Right atrium auricular region (tissue), 2 donors: ENCODE measurements at regions not wholly inside any gene's neighbourhood (a gene's known extent, or its start where the extent isn't known, plus 50 kb on each side); places are given as distances from the start of the nearest gene placed in this dataset.

ENCODE experiments used
- DNase-seq: peaks from one replicate; pipeline ENCODE4 v3.0.0-alpha.2; 2019; ENCODE audit warnings: low spot score
- H3K27ac ChIP-seq, 2 donors: fragments of 200-600 bp; sonication (generic); 1 replicate in 1 of 2; 2 replicates in 1 of 2; pipeline ENCODE4 v1.5.1; 2016 to 2019
- H3K27me3 ChIP-seq, 2 donors: fragments of 200-600 bp; sonication (generic); one replicate each; pipeline versions ENCODE4 v1.5.1 to v1.6.0; 2017 to 2019
- H3K36me3 ChIP-seq: fragments of 200-600 bp; sonication (generic); one replicate; pipeline ENCODE4 v1.5.1; 2016
- H3K4me1 ChIP-seq, 2 donors: fragments of 200-600 bp; sonication (generic); one replicate each; pipeline versions ENCODE4 v1.5.1 to v1.6.0; 2017 to 2019
- H3K4me3 ChIP-seq, 2 donors: fragments of 200-600 bp; sonication (generic); 1 replicate in 1 of 2; 2 replicates in 1 of 2; pipeline ENCODE4 v1.5.1; 2017 to 2019; ENCODE audit warnings: mild to moderate bottlenecking in 1 of 2, moderate library complexity in 1 of 2
- H3K9me3 ChIP-seq, 2 donors: fragments of 200-600 bp; sonication (generic); one replicate each; pipeline ENCODE4 v1.5.1; 2019
- TF ChIP-seq, protein P1 (sequence below), 2 donors: fragments of 200-600 bp; sonication (generic); IDR thresholded peaks; one replicate each; pipeline ENCODE4 v1.5.1; 2019; ENCODE audit warnings: antibody characterized with exemption in 2 of 2

DNA sequence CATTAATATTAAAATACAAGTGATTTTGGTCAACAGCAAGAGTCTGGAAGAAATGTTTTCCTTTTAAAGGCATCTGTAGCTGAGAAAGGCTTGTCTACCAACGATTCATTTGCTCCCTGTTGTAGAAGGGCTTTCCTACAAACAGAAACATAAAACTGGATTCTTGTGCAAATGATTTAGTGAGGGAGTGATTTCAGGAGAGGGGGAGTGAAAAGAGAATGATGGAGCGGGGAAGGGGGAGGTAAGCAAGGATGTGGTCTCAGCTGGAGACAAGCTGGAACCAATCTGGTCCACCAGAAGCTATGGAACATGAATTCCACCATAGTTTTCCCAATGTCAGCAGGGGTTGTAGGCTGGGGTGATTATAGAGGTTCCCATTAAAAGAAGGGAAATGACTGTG, 196.3 kb downstream of the FBXO4 start:
- H3K27me3 ChIP-seq, result no peaks in the 10 kb centered on the region
- no peaks in the 10 kb centered on the region for H3K9me3 ChIP-seq
- H3K27ac ChIP-seq, result no peak overlapping the region
- no peaks in the 10 kb centered on the region for H3K4me1 ChIP-seq
- no peaks in the 10 kb centered on the region for H3K36me3 ChIP-seq
- TF ChIP-seq, protein P1, sequence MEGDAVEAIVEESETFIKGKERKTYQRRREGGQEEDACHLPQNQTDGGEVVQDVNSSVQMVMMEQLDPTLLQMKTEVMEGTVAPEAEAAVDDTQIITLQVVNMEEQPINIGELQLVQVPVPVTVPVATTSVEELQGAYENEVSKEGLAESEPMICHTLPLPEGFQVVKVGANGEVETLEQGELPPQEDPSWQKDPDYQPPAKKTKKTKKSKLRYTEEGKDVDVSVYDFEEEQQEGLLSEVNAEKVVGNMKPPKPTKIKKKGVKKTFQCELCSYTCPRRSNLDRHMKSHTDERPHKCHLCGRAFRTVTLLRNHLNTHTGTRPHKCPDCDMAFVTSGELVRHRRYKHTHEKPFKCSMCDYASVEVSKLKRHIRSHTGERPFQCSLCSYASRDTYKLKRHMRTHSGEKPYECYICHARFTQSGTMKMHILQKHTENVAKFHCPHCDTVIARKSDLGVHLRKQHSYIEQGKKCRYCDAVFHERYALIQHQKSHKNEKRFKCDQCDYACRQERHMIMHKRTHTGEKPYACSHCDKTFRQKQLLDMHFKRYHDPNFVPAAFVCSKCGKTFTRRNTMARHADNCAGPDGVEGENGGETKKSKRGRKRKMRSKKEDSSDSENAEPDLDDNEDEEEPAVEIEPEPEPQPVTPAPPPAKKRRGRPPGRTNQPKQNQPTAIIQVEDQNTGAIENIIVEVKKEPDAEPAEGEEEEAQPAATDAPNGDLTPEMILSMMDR (IDR thresholded peaks at IDR 0.05), result no peak
- no peak overlapping the region for H3K4me3 ChIP-seq
- DNase-seq, result no peak

GRCh38 chr5:42131081-42131480, 206.0 kb downstream of the FBXO4 start:
- H3K36me3 ChIP-seq, result no peaks in the 10 kb centered on the region
- no peak for DNase-seq
- H3K27ac ChIP-seq, result no peak overlapping the region
- H3K9me3 ChIP-seq, result peaks cover 0 to 5% of the 10 kb centered on the region in 2 donors
- TF ChIP-seq, protein P1 (IDR thresholded peaks at IDR 0.05), result no peak
- no peaks in the 10 kb centered on the region for H3K4me1 ChIP-seq
- no peaks in the 10 kb centered on the region for H3K27me3 ChIP-seq
- no peak overlapping the region for H3K4me3 ChIP-seq

- no peak for DNase-seq
- no peak overlapping the region for H3K4me3 ChIP-seq
- no peak overlapping the region for H3K27ac ChIP-seq
- TF ChIP-seq, protein P1 (IDR thresholded peaks at IDR 0.05), result no peak
- H3K27me3 ChIP-seq, result no peaks in the 10 kb centered on the region
- H3K4me1 ChIP-seq, result no peaks in the 10 kb centered on the region
- peaks cover 0 to 3% of the 10 kb centered on the region in 2 donors for H3K9me3 ChIP-seq
- H3K36me3 ChIP-seq, result no peaks in the 10 kb centered on the region
Observed at GRCh38 chr5:42143361-42143760, 218.3 kb downstream of the FBXO4 start.

DNA sequence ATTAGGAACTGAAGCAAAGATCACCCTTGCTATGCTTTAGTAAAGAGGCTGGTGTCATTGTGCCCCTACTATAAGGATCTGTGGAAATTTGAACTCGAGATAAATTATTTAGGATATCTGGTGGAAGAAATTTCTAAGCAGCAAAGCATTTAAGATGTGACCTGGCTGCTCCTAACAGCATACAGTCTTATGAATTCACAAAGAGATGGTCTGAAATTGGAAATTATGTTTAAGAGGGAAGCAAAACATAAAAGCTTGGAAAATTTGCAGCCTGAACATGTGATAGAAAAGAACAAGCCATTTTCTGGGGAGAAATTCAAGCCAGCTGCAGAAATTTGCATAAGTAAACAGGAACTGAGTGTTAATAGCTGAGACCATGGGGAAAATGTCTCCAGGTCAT, 223.7 kb downstream of the FBXO4 start:
- Histone ChIP-seq H3K4me3 (no peak overlapping the region), H3K4me1 (no peaks in the 10 kb centered on the region), H3K27ac (no peak overlapping the region), H3K27me3 (no peaks in the 10 kb centered on the region), H3K36me3 (no peaks in the 10 kb centered on the region), H3K9me3 (peaks cover 0 to 26% of the 10 kb centered on the region in 2 donors)
- DNase-seq, result no peak
- TF ChIP-seq, protein P1 (IDR thresholded peaks at IDR 0.05), result no peak

DNA sequence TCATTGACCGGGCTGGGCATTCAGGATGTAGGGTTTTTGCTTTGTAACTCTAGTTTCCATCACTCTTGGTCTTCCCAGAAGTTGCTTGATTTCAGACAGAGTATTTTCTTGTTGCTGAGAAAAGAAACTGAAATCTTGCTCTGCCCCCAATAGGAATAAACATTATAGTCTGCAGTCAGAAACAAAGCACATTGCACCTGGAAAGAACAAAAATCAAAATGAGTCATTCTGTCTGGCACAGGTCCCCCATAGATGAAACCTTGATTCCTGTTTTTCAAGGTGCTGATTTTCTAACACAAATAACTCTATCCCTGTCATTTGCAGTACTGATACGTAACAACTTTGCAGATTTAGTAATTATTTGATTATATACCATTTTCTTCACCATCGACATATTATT, 232.1 kb downstream of the FBXO4 start:
- TF ChIP-seq, protein P1 (IDR thresholded peaks at IDR 0.05), result no peak
- no peaks in the 10 kb centered on the region for H3K36me3 ChIP-seq
- no peak for DNase-seq
- no peaks in the 10 kb centered on the region for H3K27me3 ChIP-seq
- H3K4me3 ChIP-seq, result no peak overlapping the region
- H3K9me3 ChIP-seq, result no peaks in the 10 kb centered on the region
- no peak overlapping the region for H3K27ac ChIP-seq
- H3K4me1 ChIP-seq, result no peaks in the 10 kb centered on the region

DNA sequence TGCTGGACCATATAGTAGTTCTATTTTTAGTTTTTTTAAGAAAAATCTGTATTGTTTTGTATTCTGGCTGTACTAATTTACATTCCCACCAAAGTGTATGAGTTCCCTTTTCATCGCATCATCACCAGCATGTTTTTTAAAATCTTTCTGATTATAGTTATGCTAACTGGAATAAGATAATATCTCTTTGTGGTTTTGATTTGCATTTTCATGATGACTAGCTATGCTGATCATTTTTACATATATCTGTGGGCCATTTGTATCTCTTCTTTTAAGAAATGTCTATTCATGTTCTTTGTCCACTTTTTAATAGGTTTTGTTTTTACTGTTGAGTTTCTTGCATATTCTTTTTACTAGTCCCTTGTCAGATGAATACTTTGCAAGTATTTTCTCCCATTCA, 238.0 kb downstream of the FBXO4 start:
- Histone ChIP-seq H3K27ac (no peak overlapping the region), H3K36me3 (no peaks in the 10 kb centered on the region), H3K27me3 (no peaks in the 10 kb centered on the region), H3K9me3 (no peaks in the 10 kb centered on the region), H3K4me1 (no peaks in the 10 kb centered on the region), H3K4me3 (no peak overlapping the region)
- TF ChIP-seq, protein P1 (IDR thresholded peaks at IDR 0.05), result no peak
- DNase-seq, result no peak
